ENCODE measurements at regions not wholly inside any gene's neighbourhood (a gene's known extent, or its start where the extent isn't known, plus 50 kb on each side); places are given as distances from the start of the nearest gene placed in this dataset.
"Not testable (repeated sequence)": the region's sequence is repeated elsewhere in the genome, so short reads cannot be mapped to it uniquely, and the experiment has no call there.

GRCh38 chr2:52006821-52007366 is 975.0 kb upstream of the NRXN1 start:
- WGBS, result 96% methylated on average over 32 of the region's 32 CpGs
- peaks cover 1 to 14% of the 10 kb centered on the region in 2 donors for H3K9me3 ChIP-seq (ENCODE audit: control insufficient read depth in 2 of 2, insufficient read depth in 1 of 2, low read length in 1 of 2)
- H3K27me3 ChIP-seq (ENCODE audit: control insufficient read depth in 2 of 2, insufficient read depth in 1 of 2, low read length in 1 of 2); DNase-seq (ENCODE audit: low read depth in 6 of 9, low spot score in 9 of 9); H3K4me1 ChIP-seq (ENCODE audit: control insufficient read depth in 2 of 2, insufficient read depth in 2 of 2, low read length in 2 of 2); H3K36me3 ChIP-seq (ENCODE audit: control insufficient read depth in 2 of 2, insufficient read depth in 2 of 2, low read length in 1 of 2); H3K4me3 ChIP-seq (ENCODE audit: low read length in 2 of 2); H3K27ac ChIP-seq (ENCODE audit: low read depth in 1 of 2, low read length in 1 of 2): not testable (repeated sequence)

- H3K4me1 ChIP-seq (ENCODE audit: control insufficient read depth in 2 of 2, insufficient read depth in 2 of 2, low read length in 2 of 2), result no peaks in the 10 kb centered on the region
- no peak overlapping the region for H3K4me3 ChIP-seq (ENCODE audit: low read length in 2 of 2)
- no peaks in the 10 kb centered on the region for H3K27me3 ChIP-seq (ENCODE audit: control insufficient read depth in 2 of 2, insufficient read depth in 1 of 2, low read length in 1 of 2)
- WGBS, result 93% methylated on average over 2 of the region's 2 CpGs
- DNase-seq (ENCODE audit: low read depth in 6 of 9, low spot score in 9 of 9), result no peak
- no peaks in the 10 kb centered on the region for H3K36me3 ChIP-seq (ENCODE audit: control insufficient read depth in 2 of 2, insufficient read depth in 2 of 2, low read length in 1 of 2)
- H3K27ac ChIP-seq (ENCODE audit: low read depth in 1 of 2, low read length in 1 of 2), result no peak overlapping the region
- H3K9me3 ChIP-seq (ENCODE audit: control insufficient read depth in 2 of 2, insufficient read depth in 1 of 2, low read length in 1 of 2), result peaks cover 0 to 8% of the 10 kb centered on the region in 2 donors
These were observed 968.4 kb upstream of the NRXN1 start for GRCh38 chr2:52000151-52000855.

- 96% methylated on average over 3 of the region's 3 CpGs for WGBS
- Histone ChIP-seq H3K27me3 (ENCODE audit: control insufficient read depth in 2 of 2, insufficient read depth in 1 of 2, low read length in 1 of 2) (no peaks in the 10 kb centered on the region), H3K36me3 (ENCODE audit: control insufficient read depth in 2 of 2, insufficient read depth in 2 of 2, low read length in 1 of 2) (no peaks in the 10 kb centered on the region), H3K4me3 (ENCODE audit: low read length in 2 of 2) (no peak overlapping the region), H3K27ac (ENCODE audit: low read depth in 1 of 2, low read length in 1 of 2) (no peak overlapping the region), H3K4me1 (ENCODE audit: control insufficient read depth in 2 of 2, insufficient read depth in 2 of 2, low read length in 2 of 2) (no peaks in the 10 kb centered on the region), H3K9me3 (ENCODE audit: control insufficient read depth in 2 of 2, insufficient read depth in 1 of 2, low read length in 1 of 2) (peaks cover 0 to 8% of the 10 kb centered on the region in 2 donors)
- DNase-seq (ENCODE audit: low read depth in 6 of 9, low spot score in 9 of 9), result no peak
These were observed 967.0 kb upstream of the NRXN1 start for GRCh38 chr2:51998890-51999289.

- Histone ChIP-seq H3K9me3 (ENCODE audit: control insufficient read depth in 2 of 2, insufficient read depth in 1 of 2, low read length in 1 of 2) (peaks cover 0 to 8% of the 10 kb centered on the region in 2 donors), H3K27ac (ENCODE audit: low read depth in 1 of 2, low read length in 1 of 2) (no peak overlapping the region), H3K27me3 (ENCODE audit: control insufficient read depth in 2 of 2, insufficient read depth in 1 of 2, low read length in 1 of 2) (no peaks in the 10 kb centered on the region), H3K36me3 (ENCODE audit: control insufficient read depth in 2 of 2, insufficient read depth in 2 of 2, low read length in 1 of 2) (no peaks in the 10 kb centered on the region), H3K4me1 (ENCODE audit: control insufficient read depth in 2 of 2, insufficient read depth in 2 of 2, low read length in 2 of 2) (no peaks in the 10 kb centered on the region), H3K4me3 (ENCODE audit: low read length in 2 of 2) (no peak overlapping the region)
- no peak for DNase-seq (ENCODE audit: low read depth in 6 of 9, low spot score in 9 of 9)
- 100% methylated on average over 2 of the region's 2 CpGs for WGBS
These were observed 965.6 kb upstream of the NRXN1 start for GRCh38 chr2:51997571-51997970.

- DNase-seq (ENCODE audit: low read depth in 6 of 9, low spot score in 9 of 9), result no peak
- Histone ChIP-seq H3K36me3 (ENCODE audit: control insufficient read depth in 2 of 2, insufficient read depth in 2 of 2, low read length in 1 of 2) (no peaks in the 10 kb centered on the region), H3K27ac (ENCODE audit: low read depth in 1 of 2, low read length in 1 of 2) (no peak overlapping the region), H3K4me3 (ENCODE audit: low read length in 2 of 2) (no peak overlapping the region), H3K4me1 (ENCODE audit: control insufficient read depth in 2 of 2, insufficient read depth in 2 of 2, low read length in 2 of 2) (no peaks in the 10 kb centered on the region), H3K27me3 (ENCODE audit: control insufficient read depth in 2 of 2, insufficient read depth in 1 of 2, low read length in 1 of 2) (no peaks in the 10 kb centered on the region), H3K9me3 (ENCODE audit: control insufficient read depth in 2 of 2, insufficient read depth in 1 of 2, low read length in 1 of 2) (peaks cover 0 to 8% of the 10 kb centered on the region in 2 donors)
- WGBS, result 93% methylated on average over 1 of the region's 1 CpG
These were observed 963.4 kb upstream of the NRXN1 start for GRCh38 chr2:51995293-51995692.

- 92% methylated on average over 1 of the region's 1 CpG for WGBS
- Histone ChIP-seq H3K9me3 (ENCODE audit: control insufficient read depth in 2 of 2, insufficient read depth in 1 of 2, low read length in 1 of 2) (peaks cover 0 to 8% of the 10 kb centered on the region in 2 donors), H3K27ac (ENCODE audit: low read depth in 1 of 2, low read length in 1 of 2) (no peak overlapping the region), H3K4me3 (ENCODE audit: low read length in 2 of 2) (no peak overlapping the region), H3K4me1 (ENCODE audit: control insufficient read depth in 2 of 2, insufficient read depth in 2 of 2, low read length in 2 of 2) (no peaks in the 10 kb centered on the region), H3K36me3 (ENCODE audit: control insufficient read depth in 2 of 2, insufficient read depth in 2 of 2, low read length in 1 of 2) (no peaks in the 10 kb centered on the region), H3K27me3 (ENCODE audit: control insufficient read depth in 2 of 2, insufficient read depth in 1 of 2, low read length in 1 of 2) (no peaks in the 10 kb centered on the region)
- DNase-seq (ENCODE audit: low read depth in 6 of 9, low spot score in 9 of 9), result no peak
These were observed 962.3 kb upstream of the NRXN1 start for GRCh38 chr2:51994123-51994763.

GRCh38 chr2:51990684-51991083 is 958.8 kb upstream of the NRXN1 start:
- H3K36me3 ChIP-seq (ENCODE audit: control insufficient read depth in 2 of 2, insufficient read depth in 2 of 2, low read length in 1 of 2), result no peaks in the 10 kb centered on the region
- no peak overlapping the region for H3K27ac ChIP-seq (ENCODE audit: low read depth in 1 of 2, low read length in 1 of 2)
- no peaks in the 10 kb centered on the region for H3K9me3 ChIP-seq (ENCODE audit: control insufficient read depth in 2 of 2, insufficient read depth in 1 of 2, low read length in 1 of 2)
- DNase-seq (ENCODE audit: low read depth in 6 of 9, low spot score in 9 of 9), result no peak
- no peaks in the 10 kb centered on the region for H3K4me1 ChIP-seq (ENCODE audit: control insufficient read depth in 2 of 2, insufficient read depth in 2 of 2, low read length in 2 of 2)
- H3K4me3 ChIP-seq (ENCODE audit: low read length in 2 of 2), result no peak overlapping the region
- no peaks in the 10 kb centered on the region for H3K27me3 ChIP-seq (ENCODE audit: control insufficient read depth in 2 of 2, insufficient read depth in 1 of 2, low read length in 1 of 2)

GRCh38 chr2:51986101-51986500 is 954.2 kb upstream of the NRXN1 start:
- WGBS, result 90% methylated on average over 2 of the region's 2 CpGs
- no peak overlapping the region for H3K4me3 ChIP-seq (ENCODE audit: low read length in 2 of 2)
- H3K4me1 ChIP-seq (ENCODE audit: control insufficient read depth in 2 of 2, insufficient read depth in 2 of 2, low read length in 2 of 2), result no peaks in the 10 kb centered on the region
- H3K36me3 ChIP-seq (ENCODE audit: control insufficient read depth in 2 of 2, insufficient read depth in 2 of 2, low read length in 1 of 2), result no peaks in the 10 kb centered on the region
- no peaks in the 10 kb centered on the region for H3K9me3 ChIP-seq (ENCODE audit: control insufficient read depth in 2 of 2, insufficient read depth in 1 of 2, low read length in 1 of 2)
- no peak overlapping the region for H3K27ac ChIP-seq (ENCODE audit: low read depth in 1 of 2, low read length in 1 of 2)
- H3K27me3 ChIP-seq (ENCODE audit: control insufficient read depth in 2 of 2, insufficient read depth in 1 of 2, low read length in 1 of 2), result no peaks in the 10 kb centered on the region
- no peak for DNase-seq (ENCODE audit: low read depth in 6 of 9, low spot score in 9 of 9)

- H3K4me1 ChIP-seq (ENCODE audit: control insufficient read depth in 2 of 2, insufficient read depth in 2 of 2, low read length in 2 of 2), result no peaks in the 10 kb centered on the region
- DNase-seq (ENCODE audit: low read depth in 6 of 9, low spot score in 9 of 9), result no peak
- 60% methylated on average over 2 of the region's 2 CpGs for WGBS
These were observed 949.9 kb upstream of the NRXN1 start for GRCh38 chr2:51981783-51982182.

More at GRCh38 chr2:51981783-51982182, 949.9 kb upstream of the NRXN1 start:
- Histone ChIP-seq H3K27ac (ENCODE audit: low read depth in 1 of 2, low read length in 1 of 2) (no peak overlapping the region), H3K36me3 (ENCODE audit: control insufficient read depth in 2 of 2, insufficient read depth in 2 of 2, low read length in 1 of 2) (no peaks in the 10 kb centered on the region), H3K4me3 (ENCODE audit: low read length in 2 of 2) (no peak overlapping the region), H3K9me3 (ENCODE audit: control insufficient read depth in 2 of 2, insufficient read depth in 1 of 2, low read length in 1 of 2) (no peaks in the 10 kb centered on the region), H3K27me3 (ENCODE audit: control insufficient read depth in 2 of 2, insufficient read depth in 1 of 2, low read length in 1 of 2) (no peaks in the 10 kb centered on the region)
